MM.1S (cell line): ENCODE measurements at regions not wholly inside any gene's neighbourhood (a gene's known extent, or its start where the extent isn't known, plus 50 kb on each side); places are given as distances from the start of the nearest gene placed in this dataset.
"Not testable (repeated sequence)": the region's sequence is repeated elsewhere in the genome, so short reads cannot be mapped to it uniquely, and the experiment has no call there.

Source experiments
- DNase-seq: peaks from one replicate; pipeline ENCODE4 v3.0.0-alpha.2; 2015
- H2AFZ ChIP-seq: fragments of 300-600 bp; sonication (generic); 2 replicates; pipeline ENCODE4 v1.6.0; 2016; ENCODE audit warnings: antibody characterized with exemption, low read length
- H3F3A ChIP-seq: fragments of 300-600 bp; sonication (generic); 2 replicates; pipeline ENCODE4 v1.6.1; 2016; ENCODE audit warnings: mild to moderate bottlenecking, antibody characterized with exemption, low read length, moderate library complexity, mixed read lengths; ENCODE audit not compliant: insufficient read depth
- H3K27ac ChIP-seq: fragments of 300-600 bp; sonication (generic); 2 replicates; pipeline ENCODE4 v1.5.1; 2016; ENCODE audit warnings: mild to moderate bottlenecking, low read length
- H3K27me3 ChIP-seq: fragments of 300-600 bp; sonication (generic); replicated peaks from 2 replicates; pipeline ENCODE4 v1.6.0; 2016; ENCODE audit warnings: low read length; ENCODE audit not compliant: insufficient read depth
- H3K36me3 ChIP-seq: fragments of 300-600 bp; sonication (generic); replicated peaks from 2 replicates; pipeline ENCODE4 v1.6.1; 2016; ENCODE audit warnings: mild to moderate bottlenecking, low read length, mixed read lengths; ENCODE audit not compliant: insufficient read depth
- H3K4me1 ChIP-seq: fragments of 300-600 bp; sonication (generic); 2 replicates; pipeline ENCODE4 v1.6.1; 2016; ENCODE audit warnings: low read length, mixed read lengths
- H3K4me2 ChIP-seq: fragments of 300-600 bp; sonication (generic); 2 replicates; pipeline ENCODE4 v1.6.0; 2016; ENCODE audit warnings: low read depth, low read length
- H3K4me3 ChIP-seq: fragments of 300-600 bp; sonication (generic); 2 replicates; pipeline ENCODE4 v1.5.1; 2016; ENCODE audit warnings: low read length, mixed read lengths
- H3K79me2 ChIP-seq: fragments of 300-600 bp; sonication (generic); 2 replicates; pipeline ENCODE4 v1.6.1; 2016; ENCODE audit warnings: mixed run types, low read length, mixed read lengths
- H3K9ac ChIP-seq: fragments of 300-600 bp; sonication (generic); 2 replicates; pipeline ENCODE4 v1.6.1; 2016; ENCODE audit warnings: low read length, mixed read lengths
- H3K9me2 ChIP-seq: fragments of 300-600 bp; sonication (generic); replicated peaks from 2 replicates; pipeline ENCODE4 v1.6.1; 2016; ENCODE audit warnings: mild to moderate bottlenecking, low read length, mixed read lengths; ENCODE audit not compliant: insufficient read depth
- H3K9me3 ChIP-seq: fragments of 300-600 bp; sonication (generic); replicated peaks from 2 replicates; pipeline ENCODE4 v1.6.1; 2016; ENCODE audit warnings: mild to moderate bottlenecking, low read length, mixed read lengths; ENCODE audit not compliant: insufficient read depth
- H4K20me1 ChIP-seq: fragments of 300-600 bp; sonication (generic); 2 replicates; pipeline ENCODE4 v1.6.1; 2016; ENCODE audit warnings: mild to moderate bottlenecking, low read length, moderate library complexity, mixed read lengths; ENCODE audit not compliant: insufficient read depth
- TF ChIP-seq, protein P1 (sequence below): fragments of 300-600 bp; sonication (generic); IDR thresholded peaks from 2 replicates; pipeline ENCODE4 v1.5.1; 2016; ENCODE audit warnings: antibody characterized with exemption, low read length, mixed read lengths

DNA sequence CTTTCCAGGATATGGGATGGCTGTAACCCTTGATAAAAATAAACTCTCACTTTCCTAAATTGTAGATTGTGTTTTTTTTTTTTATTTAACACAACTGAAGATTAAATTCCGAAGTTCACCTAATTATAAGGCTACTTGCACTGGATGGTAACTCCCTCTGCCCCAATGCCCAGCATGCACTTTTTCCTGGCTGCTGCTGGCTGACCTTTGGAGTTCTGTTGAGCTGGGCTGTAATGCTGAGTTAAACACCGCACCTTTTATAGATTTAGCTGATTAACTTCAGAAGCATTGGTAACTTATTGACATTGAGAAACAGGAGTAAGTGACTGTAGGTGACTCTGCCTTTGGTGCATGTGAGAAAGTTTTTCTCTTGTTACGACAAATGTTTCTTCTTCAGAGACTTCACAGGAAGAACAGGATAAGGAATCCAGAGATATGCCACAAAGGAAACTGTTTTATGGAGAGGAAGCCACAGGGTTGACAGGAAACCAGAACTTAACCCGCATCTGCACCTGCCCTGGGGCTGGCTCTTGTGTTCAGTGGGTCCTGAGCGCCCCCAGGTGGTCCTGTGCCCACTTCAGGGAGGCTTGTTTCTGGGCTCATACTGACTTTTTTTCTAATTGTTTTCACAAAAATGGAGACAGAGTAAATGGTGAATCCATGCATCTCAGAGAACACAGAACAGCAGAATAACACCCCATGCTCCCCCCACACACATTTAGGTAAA, 1240.3 kb downstream of the TMEM121 start:
- H3K4me2 ChIP-seq, H4K20me1 ChIP-seq, H3F3A ChIP-seq, H3K27ac ChIP-seq, H3K27me3 ChIP-seq, H3K4me1 ChIP-seq, H3K79me2 ChIP-seq, H2AFZ ChIP-seq, H3K4me3 ChIP-seq, H3K9ac ChIP-seq, H3K36me3 ChIP-seq, H3K9me3 ChIP-seq, H3K9me2 ChIP-seq: not testable (repeated sequence)
- peak; percentile 46 for DNase-seq
- TF ChIP-seq, protein P1, sequence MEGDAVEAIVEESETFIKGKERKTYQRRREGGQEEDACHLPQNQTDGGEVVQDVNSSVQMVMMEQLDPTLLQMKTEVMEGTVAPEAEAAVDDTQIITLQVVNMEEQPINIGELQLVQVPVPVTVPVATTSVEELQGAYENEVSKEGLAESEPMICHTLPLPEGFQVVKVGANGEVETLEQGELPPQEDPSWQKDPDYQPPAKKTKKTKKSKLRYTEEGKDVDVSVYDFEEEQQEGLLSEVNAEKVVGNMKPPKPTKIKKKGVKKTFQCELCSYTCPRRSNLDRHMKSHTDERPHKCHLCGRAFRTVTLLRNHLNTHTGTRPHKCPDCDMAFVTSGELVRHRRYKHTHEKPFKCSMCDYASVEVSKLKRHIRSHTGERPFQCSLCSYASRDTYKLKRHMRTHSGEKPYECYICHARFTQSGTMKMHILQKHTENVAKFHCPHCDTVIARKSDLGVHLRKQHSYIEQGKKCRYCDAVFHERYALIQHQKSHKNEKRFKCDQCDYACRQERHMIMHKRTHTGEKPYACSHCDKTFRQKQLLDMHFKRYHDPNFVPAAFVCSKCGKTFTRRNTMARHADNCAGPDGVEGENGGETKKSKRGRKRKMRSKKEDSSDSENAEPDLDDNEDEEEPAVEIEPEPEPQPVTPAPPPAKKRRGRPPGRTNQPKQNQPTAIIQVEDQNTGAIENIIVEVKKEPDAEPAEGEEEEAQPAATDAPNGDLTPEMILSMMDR = peak; percentile 13

DNA sequence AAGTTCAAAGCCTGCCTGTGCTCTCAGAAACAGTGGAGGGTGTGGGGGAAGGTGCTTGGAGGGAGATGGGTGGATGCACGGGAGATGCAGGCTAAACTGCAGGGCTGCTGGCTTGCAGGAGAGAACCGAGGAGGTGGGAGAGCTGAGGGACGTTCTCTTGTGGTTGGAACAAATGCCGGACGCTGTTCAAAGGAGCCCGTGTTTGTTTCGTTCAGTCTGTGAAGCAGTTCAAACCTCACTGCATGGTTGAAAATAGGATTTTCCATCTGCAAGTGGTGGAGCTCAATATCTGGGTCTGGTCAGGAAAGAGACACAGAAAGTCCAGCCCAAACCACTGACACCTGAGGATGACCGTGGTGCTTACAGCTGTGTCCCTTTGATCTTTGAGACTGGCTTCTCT, 1241.8 kb downstream of the TMEM121 start:
- H3K27ac ChIP-seq, H3K9ac ChIP-seq, H3K36me3 ChIP-seq, H3K9me3 ChIP-seq, H3K79me2 ChIP-seq, H3F3A ChIP-seq, H3K4me2 ChIP-seq, DNase-seq, H4K20me1 ChIP-seq, H3K4me3 ChIP-seq, H3K27me3 ChIP-seq, H2AFZ ChIP-seq, H3K4me1 ChIP-seq, H3K9me2 ChIP-seq: not testable (repeated sequence)

DNA sequence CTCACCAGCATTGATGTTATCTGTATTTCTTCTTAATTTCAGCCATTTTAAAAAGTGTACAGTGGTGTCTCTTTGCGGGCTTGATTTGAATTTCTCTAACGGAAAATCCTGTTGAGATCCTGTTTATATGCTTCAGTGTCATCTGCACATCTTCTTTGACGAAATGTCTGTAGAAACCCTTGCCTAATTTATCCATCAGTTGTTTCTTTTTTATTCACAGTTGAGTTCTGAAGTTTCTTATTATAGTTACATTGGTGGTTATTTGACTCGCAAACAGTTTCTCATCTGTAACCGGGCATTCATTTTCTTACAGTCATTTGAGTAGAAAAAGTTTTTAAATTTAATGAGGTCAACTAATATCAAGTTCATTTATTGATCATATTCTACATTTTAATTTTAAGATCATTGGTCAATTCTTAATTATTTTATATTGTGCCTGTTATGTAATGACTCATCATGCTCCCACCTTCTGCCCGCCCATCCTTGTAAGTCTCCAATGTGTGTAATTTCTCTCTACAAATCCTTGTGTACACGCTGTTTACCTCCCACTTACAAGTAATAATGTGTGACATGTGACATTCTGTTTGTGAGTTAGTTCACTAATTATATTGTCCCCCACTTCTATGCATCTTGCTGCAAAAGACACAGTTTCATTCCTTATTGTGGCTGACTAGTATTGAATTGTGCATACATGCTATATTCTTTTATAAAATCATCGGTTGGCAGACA, 1242.8 kb downstream of the TMEM121 start:
- not testable (repeated sequence) for DNase-seq, H3K79me2 ChIP-seq, H3K9me3 ChIP-seq, H4K20me1 ChIP-seq, H3K4me1 ChIP-seq, H3K27ac ChIP-seq, H3K9ac ChIP-seq, H3K36me3 ChIP-seq, H2AFZ ChIP-seq, H3K4me3 ChIP-seq, H3K4me2 ChIP-seq, H3K27me3 ChIP-seq, H3K9me2 ChIP-seq, H3F3A ChIP-seq

DNA sequence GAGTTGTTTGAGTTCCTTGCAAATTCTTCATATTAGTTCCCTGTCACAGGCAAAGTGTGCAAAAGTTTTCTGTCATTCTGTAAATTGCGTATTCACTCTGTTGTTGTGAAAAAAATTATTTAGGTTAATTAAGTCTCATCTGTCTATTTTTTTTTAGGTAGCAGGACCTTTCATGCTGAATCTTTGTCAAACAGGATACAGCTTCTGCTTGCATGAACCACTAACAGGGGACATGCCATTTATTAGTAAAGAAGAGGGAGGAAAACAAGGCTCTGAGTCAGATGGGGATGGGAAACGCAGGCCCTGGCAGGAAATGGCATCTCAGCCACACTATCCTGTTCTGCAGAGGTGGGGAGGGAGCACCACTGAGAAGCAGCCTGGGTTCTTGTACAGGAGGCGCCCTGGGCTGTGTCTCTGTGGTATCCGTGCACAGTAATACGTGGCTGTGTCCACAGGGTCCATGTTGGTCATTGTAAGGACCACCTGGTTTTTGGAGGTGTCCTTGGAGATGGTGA, 1243.8 kb downstream of the TMEM121 start:
- not testable (repeated sequence) for DNase-seq, H3K4me1 ChIP-seq, H3K9ac ChIP-seq, H2AFZ ChIP-seq, H3K27me3 ChIP-seq, H4K20me1 ChIP-seq, H3K36me3 ChIP-seq, H3K9me3 ChIP-seq, H3K4me2 ChIP-seq, H3K27ac ChIP-seq, H3K79me2 ChIP-seq, H3K9me2 ChIP-seq, H3K4me3 ChIP-seq, H3F3A ChIP-seq

DNA sequence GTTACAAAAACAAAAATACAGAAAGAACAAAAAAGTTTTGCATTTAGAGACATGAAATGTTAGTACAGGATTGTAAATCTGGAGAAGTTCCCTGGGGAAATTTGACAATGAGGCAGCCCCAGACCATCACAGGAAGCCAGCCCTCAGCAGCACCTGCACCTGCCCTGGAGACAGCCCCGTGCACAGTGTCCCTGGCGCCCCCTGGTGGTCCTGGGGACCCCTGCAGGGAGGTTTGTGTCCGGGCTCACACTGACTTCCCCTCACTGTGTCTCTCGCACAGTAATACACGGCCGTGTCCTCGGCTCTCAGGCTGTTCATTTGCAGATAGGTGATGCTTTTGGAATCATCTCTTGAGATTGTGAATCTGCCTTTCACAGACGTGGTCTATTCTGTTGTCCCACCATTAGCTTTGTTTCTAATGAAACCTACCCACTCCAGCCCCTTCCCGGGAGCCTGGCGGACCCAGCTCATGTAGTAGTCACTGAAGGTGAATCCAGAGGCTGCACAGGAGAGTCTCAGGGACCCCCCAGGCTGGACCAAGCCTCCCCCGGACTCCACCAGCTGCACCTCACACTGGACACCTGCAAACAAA, 1248.6 kb downstream of the TMEM121 start:
- H3K4me1 ChIP-seq, H3K36me3 ChIP-seq, H3F3A ChIP-seq, H3K9me2 ChIP-seq, H3K4me2 ChIP-seq, H3K4me3 ChIP-seq, H2AFZ ChIP-seq, H4K20me1 ChIP-seq, H3K27ac ChIP-seq, H3K9me3 ChIP-seq, H3K79me2 ChIP-seq, H3K27me3 ChIP-seq, H3K9ac ChIP-seq: not testable (repeated sequence)
- DNase-seq = peak; percentile 48
- TF ChIP-seq, protein P1 = peak; percentile 43
